GM18873 (cell line): ENCODE measurements at regions not wholly inside any gene's neighbourhood (a gene's known extent, or its start where the extent isn't known, plus 50 kb on each side); places are given as distances from the start of the nearest gene placed in this dataset.
"Not testable (repeated sequence)": the region's sequence is repeated elsewhere in the genome, so short reads cannot be mapped to it uniquely, and the experiment has no call there.

Source experiments
- ATAC-seq: cut with Tn5 transposase; IDR thresholded peaks from one replicate; pipeline ENCODE4 v1.9.1; 2021; ENCODE audit warnings: mild to moderate bottlenecking, moderate library complexity, moderate number of reproducible peaks; ENCODE audit not compliant: unreplicated experiment, low FRiP score

GRCh38 chr17:77785312-77785905, 173.1 kb upstream of the TNRC6C start:
- ATAC-seq, result no peak

- ATAC-seq, result no peak
Measured at GRCh38 chr17:77786090-77786489, 172.4 kb upstream of the TNRC6C start.

- no peak for ATAC-seq
Measured at GRCh38 chr17:77786740-77787505, 171.6 kb upstream of the TNRC6C start.

DNA sequence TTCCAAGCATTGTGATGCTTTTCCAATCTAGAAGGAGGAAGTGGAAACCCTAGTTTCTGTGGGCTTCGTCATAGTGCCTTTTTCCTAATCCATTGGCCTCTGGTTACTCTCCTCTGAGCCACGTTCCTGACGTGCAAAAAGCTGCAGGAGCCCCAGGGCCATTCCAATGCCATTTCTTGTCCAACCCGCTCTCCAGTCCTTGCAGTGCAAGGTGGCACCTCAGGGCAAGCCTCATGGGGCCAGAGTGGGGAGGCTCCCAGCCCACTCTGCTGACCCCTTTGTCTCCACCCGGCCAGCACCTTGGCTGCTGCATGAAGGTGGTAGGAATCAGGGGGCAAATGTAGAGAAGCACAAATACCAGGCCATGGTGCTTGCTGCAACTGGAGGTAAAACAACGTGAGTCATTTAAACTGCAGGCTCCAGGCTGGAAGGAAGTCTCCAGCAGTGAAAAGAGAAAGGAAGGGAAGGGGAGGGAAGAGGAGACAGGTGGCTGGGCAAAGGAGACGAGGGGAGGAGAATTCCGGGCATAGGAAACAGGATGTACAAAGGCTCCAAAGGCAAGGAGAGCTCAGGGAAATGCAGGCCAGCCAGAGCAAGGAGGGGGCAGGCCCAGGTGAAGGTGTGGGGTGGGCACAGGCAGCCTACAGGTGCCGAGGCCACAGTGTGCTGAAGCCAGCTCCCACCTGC, 168.2 kb upstream of the TNRC6C start:
- no peak for ATAC-seq

GRCh38 chr17:77792626-77793025, 165.9 kb upstream of the TNRC6C start:
- no peak for ATAC-seq

GRCh38 chr17:77793146-77793970, 165.1 kb upstream of the TNRC6C start:
- ATAC-seq, result no peak

DNA sequence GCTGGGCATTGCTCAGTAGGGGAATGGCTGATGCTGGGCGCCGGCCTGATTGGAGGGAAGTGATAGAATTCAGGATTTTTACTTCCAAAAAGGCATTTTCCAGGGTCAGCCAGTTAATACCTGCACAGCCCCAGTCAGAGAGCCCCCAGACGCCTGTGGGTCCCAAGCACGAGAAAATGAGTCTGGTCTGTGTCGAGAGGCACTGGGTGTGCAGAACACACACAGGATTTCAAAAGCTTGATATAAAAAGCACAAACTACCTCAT, 164.6 kb upstream of the TNRC6C start:
- no peak for ATAC-seq

DNA sequence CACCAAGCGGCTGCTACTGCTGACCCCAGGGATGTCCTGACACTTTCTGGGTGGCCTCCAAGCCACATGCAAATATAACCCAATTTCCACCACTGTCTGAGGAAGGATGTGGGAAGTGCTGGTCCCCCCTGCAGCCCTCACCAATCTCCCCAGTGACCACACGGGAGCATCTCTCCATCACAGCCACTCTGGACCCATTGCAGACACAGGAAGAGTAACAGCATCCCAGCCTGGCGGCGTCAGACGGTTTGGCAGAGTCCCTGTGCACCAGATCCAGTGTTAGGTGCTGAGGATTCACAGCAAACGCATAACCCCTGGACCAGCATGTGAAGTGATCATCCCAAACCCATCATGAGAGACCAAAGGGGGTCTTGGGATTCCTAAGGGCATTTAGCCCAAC, 163.7 kb upstream of the TNRC6C start:
- ATAC-seq, result no peak

- no peak for ATAC-seq
Measured at GRCh38 chr17:77795685-77796084, 162.8 kb upstream of the TNRC6C start.

DNA sequence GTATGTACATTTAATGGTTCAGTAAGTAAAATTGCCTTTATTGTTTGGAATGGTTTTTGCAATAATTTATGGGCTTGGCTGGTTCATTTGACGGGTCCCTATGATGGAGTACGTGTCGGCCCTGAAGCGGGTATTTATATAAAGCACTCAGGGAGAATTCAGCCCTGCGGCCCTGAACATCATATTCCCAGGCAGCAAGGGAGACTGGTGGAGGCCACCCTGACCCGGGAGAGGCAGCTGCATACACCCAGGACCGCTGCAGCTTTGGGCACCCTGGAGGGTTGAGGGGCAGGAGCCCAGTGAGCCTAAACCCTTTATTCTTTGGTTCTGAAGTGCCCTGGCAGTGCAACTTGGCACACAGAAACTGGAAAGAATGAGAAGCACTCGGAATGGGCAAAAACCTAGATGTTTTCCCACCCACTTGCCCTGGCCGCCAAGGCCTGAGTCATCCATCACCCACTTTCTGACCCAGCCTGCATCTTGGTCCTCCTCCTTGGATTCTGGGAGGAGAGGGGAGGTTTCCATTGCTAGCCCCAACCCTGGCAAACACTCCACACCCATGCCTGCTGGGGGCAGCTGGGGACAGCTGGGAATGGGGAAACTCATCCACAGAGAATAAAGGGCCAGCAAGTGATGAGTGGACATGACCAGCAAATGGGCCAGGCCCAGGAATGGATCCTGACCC, 162.2 kb upstream of the TNRC6C start:
- ATAC-seq, result no peak

- ATAC-seq, result no peak
Measured at GRCh38 chr17:77798031-77798430, 160.5 kb upstream of the TNRC6C start.

GRCh38 chr17:77798481-77798880, 160.0 kb upstream of the TNRC6C start:
- ATAC-seq, result no peak

DNA sequence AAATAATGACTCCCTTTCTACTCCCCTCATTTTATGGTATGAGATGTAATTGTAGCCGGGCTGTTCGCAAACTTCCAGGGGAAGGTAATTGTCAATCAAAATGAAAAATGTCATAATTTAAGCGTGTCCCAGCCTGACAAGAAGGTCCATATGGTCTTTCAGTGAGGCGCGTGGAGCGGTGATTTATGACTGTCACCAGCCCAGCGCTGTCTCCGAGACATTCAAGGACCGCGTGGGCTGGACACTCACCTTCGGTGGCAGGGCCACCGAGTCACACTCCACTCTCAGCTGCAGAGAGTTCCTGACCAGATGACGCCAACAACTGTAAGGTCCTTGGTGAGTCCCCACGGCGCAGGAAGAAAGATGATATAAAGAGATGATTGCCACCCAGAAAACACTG, 157.7 kb upstream of the TNRC6C start:
- no peak for ATAC-seq

- no peak for ATAC-seq
Measured at GRCh38 chr17:77801545-77802332, 156.8 kb upstream of the TNRC6C start.

- ATAC-seq, result no peak
Measured at GRCh38 chr17:77802333-77802615, 156.2 kb upstream of the TNRC6C start.

DNA sequence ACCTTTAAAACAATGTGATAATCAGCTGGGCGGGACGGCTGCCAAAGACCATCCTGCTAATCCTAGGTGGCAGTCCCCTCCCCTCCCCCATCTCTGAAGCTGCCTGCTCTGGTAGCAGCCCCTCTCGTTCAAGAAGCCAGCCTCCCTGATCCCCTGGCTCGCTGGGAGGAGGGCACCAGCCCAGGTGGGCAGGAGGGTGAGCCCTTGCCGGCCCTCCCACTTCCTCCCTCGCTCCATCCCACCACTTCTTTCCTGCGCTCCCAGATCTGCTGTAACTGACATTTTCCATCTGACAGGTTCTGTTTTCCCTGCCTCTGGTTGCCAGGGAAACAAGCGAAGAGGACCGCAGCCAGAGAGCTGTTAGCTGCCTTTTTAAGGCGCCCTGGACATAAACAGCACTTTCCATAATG, 155.7 kb upstream of the TNRC6C start:
- ATAC-seq, result no peak

GRCh38 chr17:77803726-77804125, 154.8 kb upstream of the TNRC6C start:
- ATAC-seq, result no peak

DNA sequence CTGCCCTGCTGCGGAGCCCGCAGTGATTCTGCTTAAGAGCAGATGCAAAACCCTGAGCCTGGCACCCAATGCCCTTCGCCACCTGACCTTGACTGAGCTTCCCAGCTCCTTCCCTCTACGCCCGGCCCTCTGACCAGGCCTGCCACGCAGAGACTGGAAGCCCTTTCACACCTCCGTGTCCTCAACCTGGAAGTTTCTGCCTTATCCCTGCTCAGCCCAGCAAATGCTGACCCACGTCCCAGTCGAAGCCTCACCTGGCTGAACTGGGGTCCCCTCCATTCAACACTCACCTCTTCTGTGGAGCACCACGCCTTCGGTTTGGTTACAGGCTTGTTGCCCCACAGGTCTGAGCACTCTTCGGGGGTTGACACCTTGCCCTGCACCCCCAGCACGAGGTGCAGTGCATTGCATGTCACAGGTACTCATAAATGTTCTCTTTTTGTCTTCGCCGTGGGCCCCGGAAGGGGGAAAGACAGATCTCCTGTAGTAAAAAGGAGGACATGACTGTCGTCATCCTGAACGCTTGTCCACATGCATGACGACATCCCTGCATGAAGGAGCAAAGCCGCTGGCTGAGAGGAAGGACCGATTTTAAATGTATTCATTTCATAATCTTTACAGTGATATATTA, 153.6 kb upstream of the TNRC6C start:
- ATAC-seq, result no peak

GRCh38 chr17:77805970-77806369, 152.5 kb upstream of the TNRC6C start:
- not testable (repeated sequence) for ATAC-seq
